ENCODE measurements at regions not wholly inside any gene's neighbourhood (a gene's known extent, or its start where the extent isn't known, plus 50 kb on each side); places are given as distances from the start of the nearest gene placed in this dataset.

DNA sequence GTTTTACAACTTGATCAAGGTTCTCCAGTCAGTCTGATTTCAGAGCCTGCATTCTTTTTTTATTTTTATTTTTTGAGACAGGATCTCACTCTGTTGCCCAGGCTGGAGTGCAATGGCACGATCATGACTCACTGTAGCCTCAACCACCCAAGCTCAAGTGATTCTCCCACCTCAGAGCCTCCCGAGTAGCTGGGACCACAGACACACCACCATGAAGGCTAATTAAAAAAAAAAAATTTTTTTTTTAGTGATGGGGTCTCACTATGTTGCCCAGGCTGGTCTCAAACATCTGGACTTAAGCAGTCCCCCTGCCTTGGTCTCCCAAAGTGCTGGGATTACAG is 117.2 kb upstream of the NAV2 start:
- no peaks in the 10 kb centered on the region for H3K9me3 ChIP-seq (ENCODE audit: control insufficient read depth, insufficient read depth, low read length)
- no peaks in the 10 kb centered on the region for H3K36me3 ChIP-seq (ENCODE audit: control insufficient read depth, insufficient read depth, low read length)
- peak overlapping the region; percentile 33; the same call in 1 of the 2 replicates for H4K5ac ChIP-seq (ENCODE audit: low read depth, low read length)
- TF ChIP-seq MAZ (IDR thresholded peaks at IDR 0.05; ENCODE audit: borderline replicate concordance, low read depth, low read length) (no peak), CEBPB (IDR thresholded peaks at IDR 0.05; ENCODE audit: low read depth, low read length) (no peak), SMC3 (IDR thresholded peaks at IDR 0.05; ENCODE audit: low read depth, low read length) (no peak), RCOR1 (IDR thresholded peaks at IDR 0.05; ENCODE audit: insufficient replicate concordance, low read length) (peak; percentile 71)
- no TSS peak for BruUV-seq (replicated peaks)
- no peak overlapping the region for H3K4me2 ChIP-seq (ENCODE audit: low read depth, low read length)
- peak overlapping the region; percentile 93 for H2BK120ac ChIP-seq (ENCODE audit: low read depth, low read length)
- H3K79me1 ChIP-seq (ENCODE audit: low read depth in 1 of 2, low read length in 2 of 2): peaks cover 0 to 7% of the 10 kb centered on the region in 2 experiments; a peak in 1 of 4 replicates
- H3K27me3 ChIP-seq (ENCODE audit: control insufficient read depth, insufficient read depth, low read length): no peaks in the 10 kb centered on the region
- H2BK20ac ChIP-seq (ENCODE audit: low read depth, low read length): peak overlapping the region; percentile 91; the same call in 1 of the 2 replicates
- H3K14ac ChIP-seq (replicated peaks; ENCODE audit: low read depth, low read length): 0 out of 2 replicates have a peak overlapping the region, but pooled peaks have one; percentile 69
- H4K8ac ChIP-seq (ENCODE audit: low read depth in 2 of 2, low read length in 2 of 2): peak overlapping the region; percentile 56 to 84; a peak in 3 of 4 replicates
- no peak overlapping the region for H3K4me3 ChIP-seq (ENCODE audit: insufficient read depth, low read depth, low read length)
- dilution Hi-C loops (cut with HindIII; ENCODE audit: low sequenced_read_pairs, unreplicated experiment): no loop called here
- H2AFZ ChIP-seq (replicated peaks; ENCODE audit: low read length, poor library complexity): no peak overlapping the region
- peak overlapping the region; percentile 89 for H3K18ac ChIP-seq (ENCODE audit: low read depth, low read length)
- H2AK5ac ChIP-seq (ENCODE audit: low read depth, low read length): peak overlapping the region; percentile 65; the same call in 1 of the 2 replicates
- H4K91ac ChIP-seq (ENCODE audit: insufficient read depth, low read depth, low read length): peak overlapping the region; percentile 51
- in situ Hi-C loops (cut with MboI; ENCODE audit: low sequenced_read_pairs): no loop called here
- no CpG with 5 or more reads among the region's 2 CpGs for WGBS, 2 experiments (ENCODE audit: extremely low coverage in 2 of 2, insufficient read length in 1 of 2)
- peak overlapping the region; percentile 87 for H3K27ac ChIP-seq (ENCODE audit: insufficient read depth, low read length)
- H4K20me1 ChIP-seq (ENCODE audit: insufficient read depth, low read length): no peaks in the 10 kb centered on the region
- intact Hi-C loops (cut with micrococcal nuclease): loop anchor here (5.0 kb wide), 1 partner anchor 72 kb away; no protein-coding TSS in a partner anchor
- POLR2A ChIA-PET (ENCODE audit: unreplicated experiment): interaction anchor here (0.6 kb wide), 1 partner anchor 289 kb away, joined by 3 read pairs; no protein-coding TSS in a partner anchor
- ATAC-seq (ENCODE audit: low read depth) (no peak), DNase-seq (no peak)
- peak overlapping the region; percentile 99; the same call in 1 of the 3 replicates for H2BK15ac ChIP-seq (ENCODE audit: low read depth, low read length)
- H3K56ac ChIP-seq (ENCODE audit: extremely low read depth, insufficient read depth, low read length): 0 out of 2 replicates have a peak overlapping the region, but pooled peaks have one; percentile 44
- CTCF ChIA-PET: no interaction called here
- H3K23ac ChIP-seq (ENCODE audit: low read depth, low read length): 0 out of 2 replicates have a peak overlapping the region, but pooled peaks have one; percentile 74
- H2AK9ac ChIP-seq (replicated peaks; ENCODE audit: low read depth, low read length, poor library complexity): no peak overlapping the region
- H3K4ac ChIP-seq (ENCODE audit: low read depth, low read length): peak overlapping the region; percentile 88
- H3K4me1 ChIP-seq (ENCODE audit: control insufficient read depth, insufficient read depth, low read length): peaks cover 31% of the 10 kb centered on the region
- peak overlapping the region; percentile 35 for H2BK5ac ChIP-seq (ENCODE audit: low read depth, low read length, poor library complexity, severe bottlenecking)
- H3K9ac ChIP-seq (ENCODE audit: low read depth, low read length): no peak overlapping the region
- H3K9me1 ChIP-seq (ENCODE audit: insufficient read depth, low read length): peaks cover 30% of the 10 kb centered on the region
